Activated CD4-positive, alpha-beta T cell treated with anti-CD3 and anti-CD28 coated beads, Interleukin-2, amount 50 U/mL, for 16 hours (primary cell): ENCODE measurements at regions not wholly inside any gene's neighbourhood (a gene's known extent, or its start where the extent isn't known, plus 50 kb on each side); places are given as distances from the start of the nearest gene placed in this dataset.
"Not testable (repeated sequence)": the region's sequence is repeated elsewhere in the genome, so short reads cannot be mapped to it uniquely, and the experiment has no call there.

Source experiments
- DNase-seq: peaks from one replicate; pipeline ENCODE4 v3.0.0-alpha.2; 2020

DNA sequence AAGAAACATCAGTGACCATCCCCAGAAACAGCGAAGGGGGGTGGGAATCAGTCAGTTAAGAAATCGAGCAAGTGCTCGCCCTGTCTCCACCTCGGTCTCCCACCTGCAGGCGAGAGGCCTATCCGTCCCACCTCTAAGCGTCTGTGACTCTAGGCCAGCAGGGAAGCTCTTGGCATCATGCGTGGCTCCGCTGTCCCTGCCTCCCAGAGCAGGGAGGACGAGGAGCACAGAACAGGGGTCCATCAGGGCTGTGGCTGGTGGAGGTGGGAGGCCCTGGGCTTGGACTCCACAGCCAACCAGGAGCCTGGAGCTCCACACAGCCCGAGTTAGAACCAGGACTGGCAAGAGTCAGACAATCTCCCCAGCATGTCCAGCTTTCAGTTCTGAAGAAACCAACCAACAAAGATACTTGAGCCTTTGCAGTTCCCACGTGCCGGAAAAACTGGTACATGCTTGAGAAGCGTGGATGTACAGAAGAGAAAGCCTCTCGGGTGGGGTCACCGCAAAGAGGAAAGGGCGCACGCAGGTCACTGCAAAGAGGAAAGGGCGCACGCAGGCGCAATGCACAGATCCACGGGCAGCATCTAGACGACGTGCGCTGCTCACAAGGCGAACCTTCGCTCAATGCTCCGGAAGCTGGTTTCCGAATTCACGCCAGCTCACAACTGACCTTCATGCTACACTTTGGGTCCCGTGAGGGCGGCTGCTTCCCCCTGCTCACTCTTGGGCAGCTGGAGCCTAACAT lies 104.5 kb upstream of the ALKAL2 start:
- no peak for DNase-seq

DNA sequence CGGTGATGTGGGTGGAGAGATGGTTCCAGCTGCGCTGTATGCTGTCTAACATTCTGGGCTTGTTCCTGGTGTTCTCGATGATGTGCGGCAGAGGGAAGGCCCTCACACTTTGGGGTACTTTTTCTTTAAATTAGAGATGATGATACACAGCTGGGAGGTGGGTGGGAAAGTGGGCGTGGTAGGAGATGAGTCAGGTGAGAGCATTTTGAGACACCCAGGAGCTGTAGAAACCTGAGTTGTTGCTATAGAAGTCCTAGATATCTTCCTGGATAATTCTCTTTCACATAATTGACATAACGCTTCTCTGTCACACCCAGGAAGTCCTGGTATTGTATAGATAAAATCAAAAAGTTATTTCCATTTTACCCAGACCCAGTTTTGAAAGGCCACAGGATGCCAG lies 103.8 kb upstream of the ALKAL2 start:
- no peak for DNase-seq

DNA sequence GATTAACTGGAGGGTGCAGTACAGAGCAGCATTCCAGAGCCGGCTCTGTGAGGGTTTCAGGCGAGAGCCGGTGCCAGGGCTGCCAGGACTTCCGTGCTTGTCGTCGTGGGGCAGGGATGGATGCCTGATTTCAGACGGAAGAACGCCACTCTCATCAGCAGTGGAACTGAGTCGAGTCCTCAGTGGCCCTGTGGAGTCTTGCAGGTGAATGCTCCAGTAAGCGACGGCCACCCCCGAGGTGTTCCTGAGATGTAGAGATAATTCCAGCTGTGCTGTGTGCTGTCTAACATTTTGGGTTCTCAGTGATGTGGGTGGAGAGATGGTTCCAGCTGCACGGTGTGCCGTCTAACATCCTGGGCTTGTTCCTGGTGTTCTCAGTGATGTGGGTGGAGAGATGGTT lies 103.1 kb upstream of the ALKAL2 start:
- DNase-seq = no peak

DNA sequence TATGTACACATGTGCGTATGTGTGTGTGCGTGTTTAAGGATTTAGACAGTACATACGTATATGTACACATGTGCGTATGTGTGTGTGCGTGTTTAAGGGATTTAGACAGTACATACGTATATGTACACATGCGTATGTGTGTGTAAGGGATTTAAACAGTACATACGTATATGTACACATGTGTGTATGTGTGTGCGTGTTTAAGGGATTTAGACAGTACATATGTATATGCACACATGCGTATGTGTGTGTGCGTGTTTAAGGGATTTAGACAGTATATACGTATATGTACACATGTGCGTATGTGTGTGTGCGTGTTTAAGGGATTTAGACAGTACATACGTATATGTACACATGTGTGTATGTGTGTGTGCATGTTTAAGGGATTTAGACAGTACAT lies 102.1 kb upstream of the ALKAL2 start:
- not testable (repeated sequence) for DNase-seq

DNA sequence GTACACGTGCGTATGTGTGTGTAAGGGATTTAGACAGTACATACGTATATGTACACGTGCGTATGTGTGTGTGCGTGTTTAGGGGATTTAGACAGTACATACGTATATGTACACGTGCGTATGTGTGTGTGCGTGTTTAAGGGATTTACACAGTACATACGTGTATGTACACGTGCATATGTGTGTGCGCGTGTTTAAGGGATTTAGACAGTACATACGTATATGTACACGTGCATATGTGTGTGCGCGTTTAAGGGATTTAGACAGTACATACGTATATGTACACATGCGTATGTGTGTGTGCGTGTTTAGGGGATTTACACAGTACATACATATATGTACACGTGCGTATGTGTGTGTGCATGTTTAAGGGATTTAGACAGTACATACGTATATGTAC lies 100.9 kb upstream of the ALKAL2 start:
- DNase-seq = not testable (repeated sequence)

DNA sequence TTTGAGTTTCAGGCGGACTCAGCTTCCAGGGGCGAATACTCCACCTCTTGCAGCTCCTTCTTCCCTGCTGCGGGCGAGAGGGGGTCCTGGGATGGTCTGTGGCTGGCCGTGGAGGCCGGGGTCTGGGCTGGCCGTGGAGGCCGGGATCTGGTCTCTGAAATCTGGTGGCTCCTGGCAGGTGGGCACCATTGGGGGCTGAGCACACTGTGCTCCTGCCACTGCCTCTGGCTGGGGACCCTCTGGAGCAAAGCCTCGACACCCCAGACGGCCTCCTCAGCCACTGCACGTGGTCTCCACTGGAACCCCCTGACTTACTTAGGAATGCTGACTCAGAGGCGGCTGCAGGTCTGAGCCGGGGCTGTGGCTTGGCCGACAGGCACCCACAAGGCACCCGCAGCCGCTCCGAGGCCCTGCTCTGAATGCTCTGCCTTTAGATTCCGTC lies 100.1 kb upstream of the ALKAL2 start:
- no peak for DNase-seq

DNA sequence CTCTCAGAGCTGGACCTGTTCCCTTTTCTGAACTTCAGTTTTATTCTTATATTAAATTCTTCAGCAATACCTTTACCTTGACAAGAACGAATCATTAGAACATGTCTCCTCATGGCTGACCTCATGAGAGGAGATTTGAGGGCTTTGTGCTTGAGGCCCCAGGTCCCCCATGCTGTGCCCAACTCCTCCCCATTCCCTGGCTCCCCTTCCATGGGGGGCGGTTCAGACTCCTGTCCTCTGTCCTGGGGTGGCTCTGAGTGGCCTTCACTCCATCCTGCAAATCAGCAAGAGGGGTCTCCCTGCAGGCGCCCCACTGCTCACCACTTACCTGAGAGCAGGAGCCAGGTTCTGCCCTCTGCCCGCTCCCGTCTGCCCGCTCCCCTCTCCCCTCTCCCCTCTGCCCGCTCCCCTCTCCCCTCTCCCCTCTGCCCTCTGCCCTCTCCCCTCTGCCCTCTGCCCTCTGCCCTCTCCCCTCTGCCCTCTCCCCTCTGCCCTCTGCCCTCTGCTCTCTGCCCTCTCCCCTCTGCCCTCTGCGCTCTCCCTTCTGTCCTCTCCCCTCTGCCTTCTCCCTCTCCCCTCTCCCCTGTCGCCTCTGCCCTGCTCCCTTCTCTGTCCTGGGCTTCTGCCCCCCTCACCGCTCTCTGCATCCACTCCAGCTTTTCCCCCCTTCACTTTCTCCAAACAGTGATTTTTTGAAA lies 98.7 kb upstream of the ALKAL2 start:
- DNase-seq = no peak

DNA sequence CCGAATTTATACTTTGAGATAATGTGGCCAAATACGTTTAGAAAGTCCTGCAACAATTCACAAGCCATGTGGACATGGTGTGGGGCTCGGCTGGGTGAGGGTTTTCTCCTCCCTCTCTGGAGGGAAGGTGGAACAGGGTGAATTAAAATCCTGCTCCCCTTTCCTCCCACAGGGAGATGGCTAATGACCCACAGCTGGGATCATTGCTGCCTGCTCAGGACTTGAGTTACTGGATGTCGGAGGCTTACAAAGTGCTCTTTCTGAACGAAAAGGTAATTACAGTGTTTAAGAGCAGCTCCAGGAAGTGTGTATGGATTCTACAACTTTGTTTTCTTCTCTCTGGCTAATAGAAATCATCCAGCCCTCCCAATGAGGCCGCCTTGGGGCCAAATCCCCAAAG lies 97.9 kb upstream of the ALKAL2 start:
- DNase-seq = no peak

DNA sequence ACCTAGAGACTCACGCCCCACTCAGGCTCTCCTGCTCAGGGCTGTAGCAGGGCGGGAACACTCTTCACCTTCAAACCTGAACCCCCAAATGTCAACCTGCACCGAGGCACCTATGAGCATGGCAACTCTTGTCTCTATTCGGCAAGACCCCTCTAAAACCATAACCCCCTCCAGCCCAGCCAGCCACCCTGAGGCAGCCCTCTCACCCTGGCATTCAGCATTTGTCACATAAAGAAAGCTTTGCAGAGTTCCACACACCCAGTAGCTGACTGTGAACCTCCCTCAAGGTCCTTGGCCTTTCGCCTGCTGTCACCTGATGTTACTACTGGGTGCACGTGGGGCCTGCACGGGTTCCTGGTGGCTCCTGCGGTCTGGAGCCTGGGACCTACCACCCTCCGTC lies 97.2 kb upstream of the ALKAL2 start:
- no peak for DNase-seq

DNA sequence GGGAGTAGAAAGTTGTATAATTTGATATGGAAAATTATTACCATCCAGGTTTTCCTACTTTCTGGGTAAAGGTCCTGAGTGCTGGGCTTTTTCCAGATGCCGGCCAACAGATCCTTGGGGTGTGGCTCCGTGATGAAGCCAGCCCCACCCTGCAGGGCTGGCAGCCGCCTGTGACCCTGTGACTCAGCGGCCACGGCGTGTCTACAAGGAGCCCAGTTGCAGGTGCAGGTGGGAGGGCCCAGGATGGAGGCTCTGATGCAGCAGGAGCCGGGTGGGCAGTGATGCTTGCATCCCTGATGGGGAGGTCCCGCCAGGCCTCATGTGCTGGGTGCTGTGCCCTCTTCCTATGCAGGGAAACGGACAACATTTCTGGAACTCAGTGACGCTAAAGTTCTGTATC lies 96.0 kb upstream of the ALKAL2 start:
- no peak for DNase-seq

DNA sequence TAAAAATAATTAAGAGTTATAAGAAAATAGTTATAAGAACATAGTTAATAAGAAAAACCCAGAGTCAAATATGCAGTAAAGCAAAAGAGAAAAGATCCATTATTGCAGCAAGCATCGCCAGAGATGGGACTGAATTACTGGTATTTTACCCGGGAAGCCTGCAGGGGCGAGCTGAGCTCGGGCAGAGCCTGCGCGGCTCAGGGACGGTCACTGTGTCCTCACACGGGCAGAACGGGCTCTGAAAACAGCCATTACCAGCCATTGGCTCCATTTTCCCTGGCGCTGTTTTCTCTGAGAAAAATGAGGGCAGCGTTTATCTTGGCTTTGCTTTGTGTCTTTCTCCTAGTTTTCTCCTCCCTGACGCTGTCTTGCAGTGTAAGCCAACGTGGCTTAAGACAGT lies 95.3 kb upstream of the ALKAL2 start:
- DNase-seq = no peak

DNA sequence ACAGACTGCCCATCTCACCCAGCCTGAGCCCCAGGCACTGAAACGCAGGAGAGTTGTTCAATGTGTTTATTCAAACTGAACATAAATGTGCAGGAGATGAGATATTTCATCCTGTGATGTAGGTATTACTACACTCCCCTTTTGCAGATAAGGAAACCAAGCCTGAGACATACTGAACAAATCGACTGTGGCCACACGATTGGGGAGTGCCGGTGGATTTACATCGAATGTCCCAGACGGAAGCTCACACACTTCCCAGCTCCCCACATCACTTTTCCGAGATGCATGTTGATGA lies 94.8 kb upstream of the ALKAL2 start:
- no peak for DNase-seq

DNA sequence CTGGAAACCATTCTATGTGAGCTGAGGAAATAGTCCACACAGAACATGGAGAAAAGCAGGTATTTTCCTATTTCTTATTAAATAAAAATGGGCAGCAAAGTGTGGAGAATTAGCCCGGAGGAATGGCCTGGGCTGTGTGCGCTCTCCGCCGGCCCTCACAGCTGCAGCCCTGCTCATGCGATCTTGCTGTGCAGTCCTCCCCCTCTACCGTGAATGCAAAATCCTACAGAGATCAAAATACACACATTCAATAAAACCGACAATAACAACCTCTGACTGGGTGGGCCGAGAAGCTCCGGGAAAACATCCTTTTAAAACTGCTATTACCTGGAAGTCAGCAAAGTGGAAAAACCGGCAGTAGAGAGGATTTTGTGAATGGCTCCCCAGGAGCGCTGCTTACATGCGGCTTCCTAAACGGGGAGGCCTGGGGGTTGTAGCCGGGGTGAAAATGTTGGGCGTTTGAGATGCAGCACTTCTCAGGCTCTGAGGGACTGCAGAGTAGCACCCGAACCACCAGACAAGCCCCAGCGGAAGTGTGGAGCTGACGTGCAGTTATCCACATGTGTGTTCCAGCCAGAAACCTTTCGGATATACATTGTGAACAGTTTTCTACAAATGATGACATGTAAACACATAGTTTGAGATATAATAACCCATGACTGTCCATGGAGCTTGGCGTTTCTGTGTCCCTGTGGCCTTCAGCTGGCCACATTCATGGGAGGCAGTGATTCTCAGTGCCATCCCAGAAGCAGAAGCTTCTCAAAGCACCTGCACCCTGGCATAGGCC lies 94.2 kb upstream of the ALKAL2 start:
- no peak for DNase-seq

DNA sequence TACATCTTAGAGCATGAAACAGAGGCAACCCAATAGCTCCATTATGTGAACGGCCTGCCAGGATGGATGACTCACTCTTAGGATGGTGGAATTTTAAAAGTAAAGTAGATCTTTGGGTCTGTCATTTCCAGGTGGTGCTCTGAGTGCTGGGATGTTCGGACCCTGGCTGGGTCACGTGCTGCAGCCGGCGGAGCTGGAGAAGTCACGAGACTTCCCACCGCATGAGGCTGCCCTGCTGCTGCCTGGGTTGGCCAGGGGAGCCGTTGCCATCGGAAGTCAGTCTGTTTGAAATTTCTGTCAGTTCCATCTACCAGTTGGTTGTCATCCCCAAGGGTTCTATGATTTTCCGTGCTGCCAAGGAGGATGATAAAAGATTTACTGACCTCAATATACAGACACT lies 93.3 kb upstream of the ALKAL2 start:
- DNase-seq = no peak

DNA sequence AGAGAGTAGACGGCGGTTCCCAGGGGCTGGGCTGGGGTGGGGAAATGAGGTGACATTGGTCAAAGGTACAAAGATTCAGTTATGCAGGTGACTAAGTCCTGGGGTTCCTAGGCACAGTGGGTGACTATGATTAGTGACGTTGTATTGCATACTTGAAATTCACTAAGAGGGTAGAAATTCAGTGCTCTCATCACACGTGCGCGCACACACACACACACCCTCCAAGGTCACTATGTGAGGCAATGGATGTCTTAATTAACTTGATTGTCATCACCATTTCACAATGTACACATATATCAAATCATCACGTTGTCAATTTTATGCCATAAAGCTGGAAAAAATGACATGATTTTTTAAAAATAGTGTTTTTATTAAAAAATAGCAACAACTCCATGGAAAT lies 92.9 kb upstream of the ALKAL2 start:
- DNase-seq = no peak

DNA sequence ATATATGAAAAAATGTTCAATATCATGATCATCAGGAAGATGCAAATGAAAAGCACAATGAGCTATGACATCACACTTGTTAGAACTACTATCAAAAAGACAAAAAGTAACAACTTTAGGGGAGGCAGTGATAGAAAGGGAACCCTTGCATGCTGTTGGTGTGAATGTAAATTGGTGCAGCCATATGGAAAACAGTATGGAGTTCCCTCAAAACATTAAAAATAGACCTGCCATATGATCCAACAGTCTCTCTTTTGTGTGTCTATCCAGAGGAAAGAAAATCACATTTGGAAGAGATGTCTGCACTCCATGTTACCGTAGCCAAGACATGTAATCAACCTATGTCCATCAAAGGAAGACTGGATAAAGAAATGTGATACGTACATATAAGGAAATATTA lies 92.3 kb upstream of the ALKAL2 start:
- no peak for DNase-seq

DNA sequence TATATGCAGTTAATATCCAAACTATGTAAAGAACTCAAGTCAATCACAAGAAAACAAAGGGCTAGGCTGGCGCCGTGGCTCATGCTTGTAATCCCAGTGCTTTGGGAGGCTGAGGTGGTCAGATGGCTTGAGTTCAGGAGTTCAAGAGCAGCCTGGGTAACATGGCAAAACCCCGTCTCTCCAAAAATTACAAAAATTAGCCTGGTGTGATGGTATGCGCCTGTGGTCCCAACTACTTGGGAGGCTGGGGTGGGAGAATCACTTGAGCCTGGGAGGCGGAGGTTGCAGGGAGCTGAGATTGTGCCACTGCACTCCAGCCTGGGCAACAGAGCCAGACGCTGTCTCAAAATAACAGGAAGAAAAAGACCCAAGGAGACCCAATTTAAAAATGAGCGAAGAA lies 91.9 kb upstream of the ALKAL2 start:
- no peak for DNase-seq

DNA sequence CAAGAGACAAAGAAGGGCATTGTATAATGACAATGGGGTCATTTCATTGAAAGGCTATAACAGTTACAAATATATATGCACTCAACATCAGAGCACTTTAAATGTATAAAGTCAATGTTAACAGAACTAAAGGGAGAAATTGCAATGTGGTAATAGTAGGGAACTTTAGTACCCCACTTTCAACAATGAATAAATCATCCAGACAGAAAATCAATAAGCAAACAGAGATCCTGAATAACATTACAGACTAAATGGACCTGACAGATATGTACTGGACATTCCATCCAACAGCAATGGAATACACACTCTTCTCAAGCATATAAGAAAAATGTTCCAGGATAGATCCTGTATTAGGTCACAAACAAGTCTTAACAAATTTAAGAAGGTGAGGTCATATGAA lies 90.5 kb upstream of the ALKAL2 start:
- no peak for DNase-seq

DNA sequence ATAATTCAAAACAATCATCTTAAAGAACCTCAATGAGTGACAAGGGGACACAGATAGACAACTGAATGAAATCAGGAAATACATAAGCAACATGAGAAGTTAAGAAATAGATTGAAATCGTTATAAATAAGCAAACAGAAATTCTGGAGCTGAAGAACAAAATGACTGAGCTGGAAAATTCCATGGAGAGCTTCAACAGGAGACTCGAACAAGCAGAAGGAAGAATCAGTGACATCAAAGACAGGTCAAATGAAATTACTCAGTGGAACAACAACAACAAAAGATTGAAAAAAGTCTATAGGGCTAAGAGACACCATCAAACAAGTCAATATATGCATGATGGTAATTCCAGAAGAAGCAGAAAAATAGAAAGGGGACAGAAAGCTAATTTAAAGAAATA lies 89.5 kb upstream of the ALKAL2 start:
- no peak for DNase-seq

DNA sequence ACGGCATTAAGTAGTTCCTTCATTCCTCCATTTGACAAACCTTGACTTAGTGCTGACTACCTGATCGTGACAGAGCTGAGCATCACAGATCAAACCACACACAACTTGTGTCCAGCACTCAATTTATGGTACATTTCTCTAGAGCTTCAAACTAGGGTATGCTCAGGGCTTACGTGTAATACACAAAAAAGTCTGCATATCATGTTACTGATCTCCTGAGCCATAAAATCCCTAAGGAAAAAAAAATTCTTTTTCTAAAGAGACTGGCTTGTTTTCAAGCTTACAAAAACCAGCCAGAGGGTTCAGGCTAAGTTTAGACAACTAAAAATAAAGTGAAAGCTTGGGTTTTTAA lies 88.0 kb upstream of the ALKAL2 start:
- DNase-seq = no peak

DNA sequence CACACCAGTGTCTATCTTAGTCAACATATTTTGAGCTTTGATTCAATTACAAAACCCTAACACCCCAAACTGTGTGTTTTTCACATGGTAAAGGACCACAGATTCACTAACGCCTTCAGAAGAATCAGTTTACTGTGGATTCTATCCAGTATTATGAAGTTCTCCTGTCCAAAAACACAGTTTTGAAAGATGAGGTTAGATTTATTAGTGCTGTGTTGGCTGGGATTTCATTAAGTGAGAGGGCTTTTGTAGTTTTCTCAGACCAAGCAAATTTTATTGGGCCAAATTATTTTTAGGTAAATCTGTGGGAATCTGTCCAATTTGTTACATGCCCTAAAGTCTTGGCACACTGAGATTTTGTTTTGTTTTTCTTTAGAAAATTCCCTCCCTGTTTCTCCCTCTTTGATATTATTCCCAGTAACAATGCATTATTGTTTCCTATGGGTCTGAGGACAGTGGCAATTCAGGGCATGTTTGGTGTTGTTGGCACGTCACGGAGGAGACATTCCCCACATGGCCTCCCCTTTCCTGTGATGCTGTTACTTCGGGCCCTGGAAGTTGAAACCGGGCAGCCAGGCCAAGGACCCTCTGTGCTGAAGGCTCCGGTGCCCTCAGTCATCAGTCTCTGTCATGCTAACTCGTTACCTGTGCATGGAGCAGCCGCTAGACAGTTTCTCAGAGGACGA lies 87.5 kb upstream of the ALKAL2 start:
- no peak for DNase-seq

DNA sequence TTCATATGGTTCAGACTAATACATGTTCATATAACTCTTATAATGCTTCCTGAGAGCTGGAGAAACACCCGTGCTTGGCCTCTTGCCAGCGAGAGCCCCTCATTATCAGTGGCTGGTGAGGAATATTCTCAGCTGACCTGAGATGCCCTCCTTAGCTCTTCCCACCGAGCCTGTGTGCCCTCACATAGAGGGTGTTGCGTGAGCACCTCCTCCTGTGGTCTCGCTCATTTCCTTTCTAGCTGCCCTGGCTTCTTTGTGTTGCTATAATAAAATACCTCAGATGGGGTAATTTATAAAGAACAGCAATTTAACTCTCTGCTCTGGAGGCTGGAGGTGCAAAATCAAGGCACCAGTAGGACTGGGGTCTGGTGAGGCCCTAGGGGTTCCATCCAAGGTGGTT lies 80.5 kb upstream of the ALKAL2 start:
- DNase-seq = no peak

DNA sequence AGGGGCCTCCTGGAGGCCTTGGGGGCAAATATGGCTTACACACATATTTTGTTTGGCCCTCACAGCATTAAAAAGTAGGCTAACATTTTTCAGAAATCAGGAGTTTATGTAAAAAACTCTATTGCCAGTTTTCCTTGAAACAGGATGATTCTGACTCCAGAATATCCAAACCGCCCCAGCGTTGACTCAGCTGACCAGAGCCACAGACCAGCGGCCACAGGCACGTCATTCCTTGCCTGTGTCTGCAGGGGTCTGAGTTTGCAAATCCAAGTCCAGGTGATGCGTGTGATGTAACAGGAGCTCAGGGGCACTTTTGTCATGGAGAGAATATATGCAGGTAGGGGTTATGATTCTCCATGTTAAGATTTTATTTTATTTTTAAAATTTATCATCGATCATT lies 79.4 kb upstream of the ALKAL2 start:
- DNase-seq = no peak

DNA sequence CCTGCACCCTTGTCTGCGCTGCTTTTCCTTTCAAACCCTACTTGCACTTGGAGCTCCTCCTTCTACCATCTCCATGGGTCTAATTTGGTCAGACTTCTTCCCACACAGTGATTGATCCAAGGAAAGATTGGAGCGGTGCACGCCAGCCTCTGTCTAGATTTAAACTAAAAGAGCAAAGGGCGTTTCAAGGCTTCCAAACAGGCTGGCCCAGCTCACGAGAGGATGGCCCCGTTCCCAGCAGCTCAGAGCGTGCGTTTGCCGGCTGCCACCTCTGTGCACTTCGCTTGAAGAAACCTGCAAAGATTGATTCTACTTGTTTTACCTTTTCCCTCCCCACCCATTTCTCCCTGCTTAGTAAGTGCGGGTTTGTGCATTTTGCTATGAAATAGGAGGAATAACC lies 78.8 kb upstream of the ALKAL2 start:
- no peak for DNase-seq
